LNCAP (cell line): ENCODE measurements at regions not wholly inside any gene's neighbourhood (a gene's known extent, or its start where the extent isn't known, plus 50 kb on each side); places are given as distances from the start of the nearest gene placed in this dataset.

Experiments
- TF ChIP-seq, protein P1 (sequence below): fragments of 450-650 bp; IDR thresholded peaks from 2 replicates; pipeline ENCODE4 v1.5.1; 2017; ENCODE audit warnings: mild to moderate bottlenecking

DNA sequence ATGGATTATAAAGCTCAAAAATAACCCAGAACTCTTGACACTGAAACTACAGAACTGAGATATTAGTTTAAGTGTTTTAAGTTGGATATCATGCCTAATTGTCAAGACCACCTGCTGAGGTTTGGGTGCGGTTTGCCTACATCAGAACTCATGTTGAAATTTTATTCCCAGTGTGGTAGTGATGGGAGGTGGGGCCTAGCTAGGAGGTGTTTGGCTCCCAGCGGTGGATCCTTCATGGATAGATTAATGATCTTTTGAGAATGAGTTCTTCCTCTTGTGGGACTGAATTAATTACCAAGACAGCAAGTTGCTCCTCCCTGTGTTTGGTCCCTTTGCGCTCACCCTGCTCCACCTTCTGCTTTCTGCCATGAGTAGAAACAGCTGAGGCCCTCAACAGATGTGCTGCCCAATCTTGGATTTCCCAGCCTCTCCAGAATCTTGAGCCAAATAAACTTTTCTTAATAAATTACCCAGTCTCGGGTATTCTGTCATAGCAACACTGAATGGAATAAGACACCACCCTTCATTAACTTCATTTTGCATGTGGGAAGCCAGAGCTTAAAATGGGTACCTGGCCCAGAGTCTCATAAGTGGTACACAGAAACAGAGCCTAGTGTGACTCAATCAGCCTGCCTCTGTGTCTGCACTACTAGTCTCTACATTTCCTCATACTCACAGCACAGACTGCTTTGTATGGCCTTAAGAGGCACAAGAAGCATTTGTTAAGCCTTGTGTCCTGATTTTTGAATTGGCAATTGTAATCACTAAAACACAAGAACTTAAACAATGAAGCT is 158.4 kb downstream of the IBTK start:
- TF ChIP-seq, protein P1, sequence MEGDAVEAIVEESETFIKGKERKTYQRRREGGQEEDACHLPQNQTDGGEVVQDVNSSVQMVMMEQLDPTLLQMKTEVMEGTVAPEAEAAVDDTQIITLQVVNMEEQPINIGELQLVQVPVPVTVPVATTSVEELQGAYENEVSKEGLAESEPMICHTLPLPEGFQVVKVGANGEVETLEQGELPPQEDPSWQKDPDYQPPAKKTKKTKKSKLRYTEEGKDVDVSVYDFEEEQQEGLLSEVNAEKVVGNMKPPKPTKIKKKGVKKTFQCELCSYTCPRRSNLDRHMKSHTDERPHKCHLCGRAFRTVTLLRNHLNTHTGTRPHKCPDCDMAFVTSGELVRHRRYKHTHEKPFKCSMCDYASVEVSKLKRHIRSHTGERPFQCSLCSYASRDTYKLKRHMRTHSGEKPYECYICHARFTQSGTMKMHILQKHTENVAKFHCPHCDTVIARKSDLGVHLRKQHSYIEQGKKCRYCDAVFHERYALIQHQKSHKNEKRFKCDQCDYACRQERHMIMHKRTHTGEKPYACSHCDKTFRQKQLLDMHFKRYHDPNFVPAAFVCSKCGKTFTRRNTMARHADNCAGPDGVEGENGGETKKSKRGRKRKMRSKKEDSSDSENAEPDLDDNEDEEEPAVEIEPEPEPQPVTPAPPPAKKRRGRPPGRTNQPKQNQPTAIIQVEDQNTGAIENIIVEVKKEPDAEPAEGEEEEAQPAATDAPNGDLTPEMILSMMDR: no peak

- TF ChIP-seq, protein P1: no peak
Measured at GRCh38 chr6:82086944-82087343, 160.6 kb downstream of the IBTK start.

- TF ChIP-seq, protein P1: no peak
Measured at GRCh38 chr6:82085701-82086100, 161.8 kb downstream of the IBTK start.

- TF ChIP-seq, protein P1: no peak
Measured at GRCh38 chr6:82084324-82084920, 163.1 kb downstream of the IBTK start.

- TF ChIP-seq, protein P1: no peak
Measured at GRCh38 chr6:82083646-82084045, 163.9 kb downstream of the IBTK start.

DNA sequence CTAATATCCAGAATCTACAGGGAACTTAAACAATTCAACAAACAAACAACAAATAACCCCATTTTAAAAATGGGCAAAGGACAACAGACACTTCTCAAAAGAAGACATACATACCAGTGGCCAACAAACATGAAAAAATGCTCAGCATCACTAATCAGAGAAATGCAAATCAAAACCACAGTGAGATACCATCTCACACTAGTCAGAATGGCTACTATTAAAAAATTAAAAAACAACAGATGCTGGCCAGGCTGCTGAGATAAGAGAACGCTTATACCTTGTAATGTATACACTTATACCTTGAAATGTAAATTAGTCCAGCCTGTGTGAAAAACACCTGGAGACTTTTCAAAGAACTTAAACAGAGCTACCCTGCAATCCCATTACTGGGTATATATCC is 166.8 kb downstream of the IBTK start:
- TF ChIP-seq, protein P1: no peak

DNA sequence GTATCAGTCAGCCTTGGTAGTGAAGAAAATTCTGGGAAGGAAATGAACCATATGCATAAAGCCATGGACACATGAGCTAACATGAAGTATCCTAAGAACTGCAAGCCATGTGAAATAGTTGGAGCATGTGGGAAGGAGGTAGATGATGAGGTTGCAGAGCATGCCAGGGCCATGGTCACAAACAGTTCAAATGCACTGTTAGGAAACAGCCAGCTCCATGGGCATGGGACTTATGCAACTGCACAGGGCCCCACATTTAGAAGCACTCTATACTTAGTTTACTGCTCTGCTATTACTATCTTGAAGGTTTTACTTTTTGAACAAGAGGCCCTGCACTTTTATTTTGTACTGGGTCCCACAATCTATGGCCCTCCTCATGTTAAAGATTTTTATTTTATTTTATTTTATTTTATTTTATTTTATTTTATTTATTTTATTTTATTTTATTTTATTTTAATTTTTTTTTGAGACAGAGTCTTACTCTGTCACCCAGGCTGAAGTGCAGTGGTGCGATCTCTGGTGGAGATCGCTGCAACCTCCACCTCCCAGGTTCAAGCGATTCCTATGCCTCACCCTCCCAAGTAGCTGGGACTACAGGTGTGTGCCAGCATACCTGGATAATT is 169.1 kb downstream of the IBTK start:
- TF ChIP-seq, protein P1: no peak
